Activated naive CD4-positive, alpha-beta T cell treated with anti-CD3 and anti-CD28 coated beads, Interleukin-2, amount 50 U/mL, for 16 hours (primary cell): ENCODE measurements at regions not wholly inside any gene's neighbourhood (a gene's known extent, or its start where the extent isn't known, plus 50 kb on each side); places are given as distances from the start of the nearest gene placed in this dataset.

Source experiments
- DNase-seq: peaks from one replicate; pipeline ENCODE4 v3.0.0-alpha.2; 2020

DNA sequence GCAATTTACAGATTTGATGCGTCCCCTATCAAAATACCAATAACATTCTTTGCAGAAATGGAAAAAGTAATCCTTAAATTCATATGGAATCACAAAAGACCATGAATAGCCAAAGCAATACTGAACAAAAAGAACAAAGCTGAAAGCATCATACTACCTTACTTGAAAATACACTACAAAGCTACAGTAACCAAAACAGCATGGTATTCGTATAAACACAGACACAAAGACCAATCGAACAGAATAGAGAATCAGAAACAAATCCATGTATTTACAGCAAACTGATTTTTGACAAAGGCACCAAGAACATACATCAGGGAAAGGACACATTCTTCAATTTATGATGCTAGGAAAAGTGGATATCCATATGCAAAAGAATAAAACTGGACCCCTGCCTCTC, 206.5 kb upstream of the PDE10A start:
- no peak for DNase-seq

DNA sequence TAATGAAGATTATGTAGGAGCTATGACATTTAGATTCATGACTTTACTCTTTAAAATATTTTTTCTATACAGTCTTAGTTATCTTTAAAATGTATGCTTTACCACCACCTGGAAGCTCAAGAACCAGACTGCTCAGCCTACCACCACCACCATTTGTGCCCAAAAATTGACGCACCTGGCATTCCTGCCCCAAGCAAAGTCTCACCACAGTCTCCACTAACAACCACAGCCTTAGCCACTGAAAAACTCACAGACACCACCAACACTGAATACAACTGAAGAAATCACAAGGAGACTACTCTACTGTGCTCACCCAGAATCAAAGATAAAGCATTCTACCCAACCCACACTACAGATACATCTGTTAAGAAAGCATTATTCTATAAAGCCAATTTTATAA, 201.9 kb upstream of the PDE10A start:
- no peak for DNase-seq

DNA sequence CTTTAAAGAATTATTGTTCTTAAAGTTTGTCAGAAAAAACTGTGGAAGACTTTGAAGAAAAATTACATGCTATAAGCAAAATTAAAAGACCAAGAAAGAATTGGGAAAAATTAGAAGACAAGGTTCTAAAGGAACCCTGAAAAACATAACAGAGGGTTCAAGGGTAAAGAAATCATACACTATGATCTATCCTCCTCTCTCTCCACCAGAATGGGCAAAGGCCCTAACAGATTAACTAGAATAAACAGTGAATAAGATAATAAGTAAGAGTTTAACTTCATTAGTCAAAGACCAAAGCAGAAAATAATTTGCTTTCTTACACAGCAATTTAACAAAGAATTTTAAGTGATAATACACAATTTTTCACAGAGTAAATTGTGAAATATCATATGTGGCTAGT, 201.2 kb upstream of the PDE10A start:
- DNase-seq: no peak

DNA sequence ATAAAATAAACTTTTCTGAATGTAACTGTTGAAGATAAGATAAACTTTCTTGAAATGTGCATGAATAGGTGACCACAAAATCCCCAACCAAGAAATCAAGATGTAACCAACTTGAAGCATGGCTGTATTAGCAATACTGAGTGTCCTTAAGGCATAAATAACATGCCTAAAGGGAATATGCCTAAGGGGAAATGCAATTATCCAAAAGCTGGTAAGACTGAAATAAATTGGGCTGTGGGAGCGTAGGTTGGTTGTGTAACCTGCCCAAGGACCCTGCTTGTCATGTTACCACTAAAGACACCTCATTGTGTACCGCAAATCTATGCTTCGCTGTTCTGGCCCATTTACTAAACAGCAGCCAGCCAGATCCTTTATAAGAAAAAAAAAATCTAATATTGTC, 200.8 kb upstream of the PDE10A start:
- no peak for DNase-seq

DNA sequence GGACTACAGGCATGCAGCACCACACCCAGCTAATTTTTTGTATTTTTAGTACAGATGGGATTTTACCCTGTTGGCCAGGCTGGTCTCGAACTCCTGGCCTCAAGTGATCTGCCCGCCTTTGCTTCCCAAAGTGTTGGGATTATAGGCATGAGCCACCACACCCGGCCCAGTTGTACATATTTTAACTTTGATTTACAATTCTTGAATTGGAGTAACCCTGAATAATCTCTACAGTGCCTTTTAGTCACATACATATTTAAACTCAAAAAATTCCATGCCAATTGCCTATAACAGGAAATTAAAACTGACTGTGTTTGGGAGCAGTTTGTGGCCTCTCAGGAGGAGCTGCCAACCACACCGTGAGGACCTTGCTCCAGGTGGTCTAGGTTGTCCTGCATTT, 199.8 kb upstream of the PDE10A start:
- no peak for DNase-seq

DNA sequence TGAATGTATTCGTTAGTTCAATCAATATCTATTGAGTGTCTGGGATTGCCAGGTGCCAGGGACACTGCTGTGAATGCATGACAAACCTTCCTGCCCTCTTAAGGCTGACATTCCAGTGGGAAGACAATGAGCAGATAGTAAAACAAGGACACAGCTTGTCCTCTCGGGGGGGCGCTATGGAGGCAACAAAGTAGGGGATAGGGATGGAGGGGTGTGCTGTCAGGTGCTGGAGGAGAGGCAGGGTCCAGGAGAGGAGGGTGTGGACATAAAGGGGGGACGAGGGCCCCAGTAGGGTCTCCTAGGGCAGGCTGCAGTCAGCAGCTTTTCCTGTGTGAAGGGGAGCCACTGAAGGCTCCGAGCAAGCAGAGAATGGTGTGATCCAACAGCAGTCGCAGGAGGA, 198.2 kb upstream of the PDE10A start:
- DNase-seq: no peak

DNA sequence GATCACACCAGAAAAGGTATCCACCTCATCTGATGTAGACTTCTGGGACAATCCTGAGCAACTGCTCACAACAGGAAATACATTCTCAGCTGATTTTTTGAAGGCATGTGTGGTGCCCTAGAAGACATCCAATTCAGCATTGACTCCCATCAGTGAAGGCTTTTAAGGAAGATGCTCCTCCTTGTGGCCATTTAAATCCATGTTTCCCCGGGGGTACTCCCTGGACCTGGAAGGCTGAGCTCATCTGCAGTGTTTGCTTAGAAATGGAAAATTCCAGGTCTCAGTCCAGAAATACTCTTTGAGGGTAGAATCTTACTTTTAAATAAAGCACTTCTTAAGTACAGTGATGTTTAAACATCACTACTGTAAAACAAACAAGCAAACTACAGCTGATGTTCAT, 195.5 kb upstream of the PDE10A start:
- no peak for DNase-seq

DNA sequence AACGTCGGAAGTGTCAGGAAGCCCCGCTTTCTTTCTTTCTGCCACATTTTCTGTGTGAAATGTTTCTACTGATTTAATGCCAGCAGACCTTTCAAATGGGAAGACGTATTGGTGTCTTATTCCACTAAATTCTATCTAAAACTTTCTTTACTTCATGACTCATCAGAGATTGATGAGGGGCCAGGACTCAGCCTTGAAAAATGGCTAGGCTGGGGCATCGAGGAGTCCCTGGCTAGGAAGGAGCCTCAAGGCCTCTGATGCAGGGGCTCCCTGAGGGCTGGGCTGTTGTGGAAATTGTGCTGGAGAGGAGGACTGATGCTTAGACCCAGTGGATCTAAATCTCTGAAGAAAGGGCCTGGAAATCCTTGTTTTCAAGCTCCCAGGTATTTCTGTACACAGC, 192.8 kb upstream of the PDE10A start:
- DNase-seq: no peak

DNA sequence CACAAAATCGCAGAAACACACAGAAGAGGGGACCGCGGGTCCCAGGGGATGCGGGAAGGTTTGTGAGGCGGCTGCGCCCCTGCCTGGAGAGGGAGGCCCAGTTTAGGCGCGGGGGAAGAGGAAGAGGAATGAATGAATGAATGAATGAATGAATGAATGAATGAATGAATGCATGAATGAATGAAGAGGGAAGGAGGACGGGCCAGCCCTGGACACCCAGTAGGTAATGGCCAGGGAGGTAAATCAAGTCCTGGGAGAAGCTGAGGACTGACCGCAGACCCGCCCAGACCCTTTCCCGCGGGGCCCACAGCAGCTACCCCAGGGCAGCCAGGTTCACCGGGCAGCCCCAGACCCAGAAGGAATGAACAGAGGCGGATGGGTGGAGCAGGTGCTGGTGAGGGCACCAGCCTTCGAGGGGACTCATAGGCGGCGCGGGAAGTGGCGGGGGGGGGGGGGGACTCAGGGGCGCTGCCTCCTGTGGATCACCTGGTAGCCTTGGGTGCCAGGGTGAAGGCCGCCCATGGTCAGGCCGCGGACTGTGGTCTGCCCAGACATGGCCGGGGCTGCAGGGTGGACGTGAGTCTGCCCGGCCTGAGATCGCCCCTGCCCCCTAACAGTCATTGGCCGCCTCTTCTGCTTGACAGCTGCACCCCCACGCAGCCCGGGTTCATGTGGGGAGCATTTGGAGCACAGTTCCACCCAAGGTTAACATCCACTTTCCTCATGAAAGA, 192.0 kb upstream of the PDE10A start:
- DNase-seq: no peak

DNA sequence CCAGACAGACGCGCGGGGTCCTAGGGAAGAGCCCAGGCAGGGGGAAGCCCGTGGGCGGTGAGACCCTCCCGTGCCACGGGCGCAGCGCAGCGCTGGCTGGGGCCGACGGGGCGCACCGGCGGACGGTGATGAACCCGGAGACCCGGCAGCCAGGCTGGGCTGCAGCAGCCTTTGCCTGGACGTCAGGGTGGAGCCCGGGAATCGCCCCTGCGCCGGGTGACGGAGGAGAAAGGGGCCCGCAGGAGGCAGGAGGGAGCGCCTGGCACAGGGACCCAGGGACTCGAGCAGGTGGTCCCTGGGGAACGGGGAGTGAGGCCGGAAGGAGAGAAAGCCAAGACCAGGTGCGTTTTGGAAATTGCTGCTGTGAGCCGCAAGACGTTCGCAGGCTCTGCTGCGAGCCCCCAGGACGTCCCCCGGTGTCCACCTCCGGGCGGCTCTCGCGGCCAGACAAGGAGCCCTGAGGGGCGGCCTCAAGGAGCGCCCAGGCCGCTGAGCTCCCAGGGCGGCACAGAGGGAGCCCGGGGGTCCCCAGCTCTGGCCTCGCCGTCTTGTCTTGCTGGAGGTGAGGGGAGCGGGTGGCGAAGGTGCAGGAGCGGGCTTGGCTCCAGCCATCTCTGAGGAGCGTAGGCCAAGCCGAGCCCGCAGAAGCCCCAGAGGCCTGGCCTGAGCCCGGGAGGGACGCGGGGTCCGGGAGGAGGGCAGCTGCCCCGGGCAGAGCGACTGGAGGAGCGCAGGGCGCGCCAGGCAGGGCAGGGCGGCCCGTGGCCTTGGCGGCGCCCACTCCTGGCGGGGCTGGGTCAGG, 191.2 kb upstream of the PDE10A start:
- no peak for DNase-seq

DNA sequence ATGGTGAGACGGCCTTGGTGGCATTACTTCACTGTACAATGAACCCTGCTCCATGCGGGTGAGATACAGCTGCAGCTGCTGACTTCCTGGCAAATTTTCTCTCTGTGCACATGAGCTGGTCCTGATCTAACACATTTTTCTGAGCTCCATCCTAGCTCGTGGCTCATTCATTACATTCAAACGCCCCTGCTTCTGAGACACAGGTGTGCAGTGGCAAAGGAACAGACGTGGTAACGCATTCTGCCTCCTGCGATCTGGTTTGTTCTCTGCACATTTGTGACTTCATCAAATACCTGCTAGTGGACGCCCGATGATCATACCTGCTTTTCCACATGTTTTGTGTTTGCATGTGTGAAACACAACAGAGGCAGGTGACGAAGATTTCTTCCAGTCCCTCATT, 189.6 kb upstream of the PDE10A start:
- no peak for DNase-seq

DNA sequence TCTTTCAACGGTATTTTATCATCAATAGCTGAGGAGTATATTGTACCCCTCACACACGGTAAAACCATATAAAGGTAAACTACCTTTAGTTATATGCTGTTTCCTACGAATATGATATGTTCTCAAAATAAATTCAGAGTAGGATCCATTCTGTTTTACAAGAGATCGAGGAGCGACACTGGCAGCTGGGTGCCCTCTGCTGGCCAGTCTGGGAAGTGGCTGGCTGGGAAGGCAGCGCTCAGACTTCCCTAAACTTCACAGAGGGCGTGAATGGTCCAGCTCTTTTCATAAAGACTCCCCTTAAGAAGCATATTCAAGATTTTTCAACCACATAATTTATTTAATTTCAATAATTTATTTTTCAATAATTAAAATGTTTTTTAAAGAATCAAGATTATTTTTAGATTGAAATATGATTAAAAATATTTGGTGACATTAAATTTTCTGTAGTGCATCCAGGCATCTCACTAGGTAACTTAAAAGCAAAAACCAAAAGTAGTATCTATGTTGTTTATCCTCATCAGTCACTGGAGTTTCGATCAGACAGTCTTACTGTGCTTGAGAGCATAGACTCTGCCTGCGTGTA, 187.5 kb upstream of the PDE10A start:
- DNase-seq: peak; percentile 60

DNA sequence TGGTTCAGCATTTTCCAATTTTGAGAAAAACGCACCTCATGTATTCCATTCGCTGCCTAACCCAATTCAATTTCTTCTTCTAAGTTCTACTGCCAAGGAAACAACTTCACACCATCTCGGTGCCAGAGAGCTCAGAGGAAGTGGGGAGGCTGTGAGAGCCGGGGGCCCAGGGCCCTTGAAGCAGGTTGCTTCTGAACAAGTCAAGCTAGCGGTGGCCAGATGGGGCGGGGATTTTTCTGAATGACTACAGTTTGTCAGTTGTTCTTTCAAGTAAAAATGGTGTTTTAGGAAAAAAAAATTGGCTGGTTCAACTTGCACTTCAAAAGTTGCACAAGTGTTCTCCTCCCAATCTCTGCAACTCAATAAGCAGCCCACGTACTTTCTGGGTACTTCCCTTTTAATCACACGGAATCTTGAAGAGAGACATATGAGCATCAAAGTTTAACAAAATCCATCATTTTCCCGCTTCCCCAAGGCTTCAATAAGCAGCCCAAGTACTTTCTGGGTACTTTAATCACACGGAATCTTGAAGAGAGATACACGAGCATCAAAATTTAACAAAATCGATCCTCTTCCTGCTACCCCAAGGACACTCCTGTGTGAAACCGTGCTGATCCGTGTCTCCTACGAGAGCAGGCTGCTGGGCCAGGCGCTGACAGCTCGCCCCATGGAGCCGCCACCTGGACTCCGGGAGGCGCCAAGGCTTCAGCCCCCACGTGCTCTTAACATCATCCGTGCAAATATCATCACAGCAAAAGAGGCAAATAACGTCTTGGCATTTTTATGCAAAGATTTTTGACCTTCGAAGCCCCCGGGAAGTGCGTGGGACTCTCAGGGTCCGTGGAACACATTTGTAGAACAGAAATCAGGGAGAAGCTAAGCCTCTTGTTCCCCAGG, 186.7 kb upstream of the PDE10A start:
- DNase-seq: no peak

DNA sequence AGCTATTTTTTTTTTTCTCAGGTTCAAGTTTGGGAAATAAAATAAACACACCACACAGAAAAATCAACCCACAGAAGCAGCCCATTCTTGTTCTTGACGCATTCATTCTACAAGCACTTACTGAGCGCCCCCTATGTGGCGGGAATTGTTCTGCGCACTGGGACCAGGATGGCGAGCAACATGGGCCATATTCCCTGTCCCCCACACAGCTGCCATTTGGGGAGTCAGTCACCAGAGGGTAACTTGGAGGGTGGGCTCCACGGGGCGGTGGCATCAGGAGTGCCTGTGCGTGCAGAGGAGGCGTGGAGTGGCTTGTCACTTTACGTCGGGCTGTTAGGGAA, 185.0 kb upstream of the PDE10A start:
- DNase-seq: no peak

DNA sequence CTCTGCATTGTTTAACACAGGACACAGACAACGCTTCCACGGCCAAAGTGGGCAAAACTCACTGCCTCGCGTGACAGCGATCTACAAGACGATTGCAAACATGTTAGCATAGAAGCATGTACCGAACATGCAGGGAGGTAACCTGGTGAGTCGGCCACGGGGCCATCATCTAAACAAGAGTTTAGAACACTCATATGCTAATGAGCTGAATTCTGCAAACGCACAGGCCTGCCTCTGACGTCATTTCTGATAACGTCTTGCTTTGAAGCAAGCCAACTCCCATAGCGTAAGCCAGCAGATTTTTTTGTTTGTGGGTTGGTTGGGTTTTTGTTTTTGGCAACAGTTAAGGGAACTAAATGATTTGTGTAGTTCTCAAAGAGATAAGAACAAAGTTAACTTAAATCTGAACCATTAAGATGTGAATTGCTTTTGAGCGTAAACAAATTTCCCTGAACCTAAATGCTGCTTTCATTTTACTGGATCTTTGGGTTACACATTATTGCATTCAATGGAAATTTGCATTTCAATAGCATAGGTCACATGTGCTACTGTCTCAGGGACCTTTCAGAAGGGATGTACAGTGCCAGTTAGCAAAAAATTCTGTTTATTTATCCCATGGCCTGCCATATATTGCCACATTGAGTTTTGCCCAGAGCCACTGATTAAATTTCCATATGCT, 184.5 kb upstream of the PDE10A start:
- DNase-seq: no peak

DNA sequence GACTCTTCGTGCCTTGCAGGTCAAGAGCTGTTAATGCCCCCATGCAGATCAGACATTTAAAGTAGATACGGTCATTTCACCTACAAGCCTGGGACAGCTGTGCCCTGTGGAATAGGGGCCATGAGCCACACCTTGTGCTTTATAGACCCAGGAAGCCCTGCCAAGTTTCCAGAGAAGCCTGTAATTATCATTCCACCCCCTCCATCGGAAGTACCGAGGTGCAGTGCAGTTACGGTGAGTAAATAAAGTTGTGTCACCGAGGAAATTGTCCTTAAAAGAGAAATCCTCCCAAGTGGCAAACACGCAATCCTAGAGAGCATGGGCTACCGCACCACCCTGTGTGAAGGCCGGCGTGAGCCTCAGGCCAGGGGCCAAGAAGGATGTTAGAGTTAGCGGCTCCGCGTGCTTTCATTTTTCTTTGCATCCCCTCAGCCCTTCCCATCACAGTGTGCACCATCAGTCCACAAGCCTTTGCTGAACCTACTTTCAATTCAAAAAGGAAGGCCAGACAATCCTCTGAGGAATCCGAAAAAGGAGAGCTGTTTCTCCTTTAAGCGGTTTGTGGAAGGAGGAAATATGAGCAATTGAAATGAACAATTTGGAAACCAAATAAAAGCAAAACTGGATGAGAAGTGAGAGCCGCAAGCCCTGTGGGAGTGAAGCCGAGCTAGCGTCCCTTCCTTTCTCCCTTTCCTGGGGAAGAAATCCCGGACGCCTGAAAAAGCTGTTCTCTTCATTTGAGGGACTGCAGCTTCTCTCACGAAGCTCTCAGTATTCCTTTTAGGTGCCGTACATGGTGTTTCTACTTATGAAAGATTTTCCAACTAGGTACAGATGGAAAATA, 183.3 kb upstream of the PDE10A start:
- DNase-seq: no peak

DNA sequence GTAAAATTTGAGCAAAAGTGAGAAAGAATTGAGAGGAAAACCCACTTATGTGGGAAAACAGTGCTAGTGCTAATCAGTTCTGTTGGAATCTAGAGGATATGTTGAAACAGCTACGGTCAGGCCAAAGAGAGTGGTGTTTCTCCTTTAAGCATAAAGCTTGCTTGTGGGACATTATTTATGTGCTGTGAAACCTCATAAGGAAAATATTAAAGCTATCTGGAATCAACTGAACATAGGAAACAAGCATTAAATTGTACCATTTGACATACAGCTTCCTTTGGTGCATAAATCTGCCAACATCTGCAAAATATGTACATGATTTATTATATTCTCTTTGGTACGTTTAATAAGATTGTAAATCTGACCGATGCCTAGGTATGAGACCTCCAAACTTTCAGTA, 182.5 kb upstream of the PDE10A start:
- no peak for DNase-seq

DNA sequence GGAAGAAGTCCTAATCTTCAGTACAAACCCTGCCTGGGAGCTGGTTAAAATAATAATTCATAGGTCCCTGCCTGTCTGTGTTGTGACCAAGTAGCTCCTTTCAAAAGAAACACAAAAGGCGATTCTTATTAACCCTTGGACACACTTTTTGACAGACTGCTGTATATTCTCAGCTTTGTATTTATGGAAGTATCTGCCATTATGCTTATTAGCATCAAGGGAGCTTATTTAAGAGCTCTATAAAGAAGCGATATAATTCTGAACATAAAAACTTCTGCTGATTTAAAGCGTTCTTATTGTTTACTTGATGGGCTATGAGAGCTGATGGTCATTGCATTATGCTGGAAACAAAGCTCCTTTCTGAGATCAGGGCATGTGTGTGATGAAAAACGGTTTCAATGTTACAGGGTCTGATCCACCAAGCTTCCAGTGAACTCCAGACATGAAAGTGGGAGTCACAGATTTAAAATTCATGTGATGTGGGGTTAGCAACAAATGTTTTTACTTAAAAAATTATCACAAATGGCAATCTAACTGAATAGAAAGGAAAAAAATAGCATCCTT, 181.8 kb upstream of the PDE10A start:
- DNase-seq: no peak

DNA sequence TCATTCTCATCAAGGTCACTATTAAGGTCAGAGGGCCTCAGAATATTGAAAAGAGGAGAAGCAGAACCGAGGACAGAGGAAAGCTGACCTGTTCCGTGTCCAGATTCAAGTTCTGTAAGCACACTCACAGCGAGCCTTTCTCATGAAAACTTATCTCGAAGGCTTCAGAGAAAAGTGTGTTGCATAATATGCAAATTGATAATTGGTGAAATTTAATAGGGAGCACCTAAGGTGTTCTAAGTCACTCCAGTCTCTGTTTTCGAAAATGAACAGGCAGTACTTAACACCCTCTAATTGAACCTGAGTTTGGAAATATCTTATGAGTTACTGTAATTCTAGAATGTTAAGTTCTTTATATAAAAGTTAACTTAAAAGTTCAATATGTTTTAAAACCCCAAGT, 181.2 kb upstream of the PDE10A start:
- DNase-seq: no peak

DNA sequence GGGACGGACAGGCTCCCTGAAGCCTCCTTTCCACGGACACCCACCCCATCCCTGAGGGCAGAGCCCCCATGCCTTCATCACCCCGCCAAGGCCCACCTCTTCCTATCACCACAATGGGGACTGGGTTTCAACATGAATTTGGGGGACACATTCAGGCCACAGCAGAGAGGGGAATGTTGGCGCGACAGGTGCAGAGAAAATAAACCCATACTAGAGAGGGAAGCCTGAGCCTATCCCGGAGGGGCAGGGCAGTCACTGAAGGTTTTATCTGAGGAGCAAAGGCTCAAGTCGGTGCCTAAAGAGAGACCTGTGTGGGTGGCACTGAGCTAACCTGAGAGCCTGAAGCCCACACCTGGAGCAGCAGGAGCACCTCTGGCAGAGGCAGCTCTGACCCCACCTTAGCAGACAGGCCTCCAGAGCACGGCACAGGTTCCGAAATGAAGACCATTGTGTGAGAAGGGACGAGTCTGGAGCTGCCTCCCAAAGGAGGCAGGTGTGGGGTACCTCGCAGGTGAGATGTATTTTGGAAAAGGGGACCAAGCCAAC, 180.6 kb upstream of the PDE10A start:
- DNase-seq: no peak

DNA sequence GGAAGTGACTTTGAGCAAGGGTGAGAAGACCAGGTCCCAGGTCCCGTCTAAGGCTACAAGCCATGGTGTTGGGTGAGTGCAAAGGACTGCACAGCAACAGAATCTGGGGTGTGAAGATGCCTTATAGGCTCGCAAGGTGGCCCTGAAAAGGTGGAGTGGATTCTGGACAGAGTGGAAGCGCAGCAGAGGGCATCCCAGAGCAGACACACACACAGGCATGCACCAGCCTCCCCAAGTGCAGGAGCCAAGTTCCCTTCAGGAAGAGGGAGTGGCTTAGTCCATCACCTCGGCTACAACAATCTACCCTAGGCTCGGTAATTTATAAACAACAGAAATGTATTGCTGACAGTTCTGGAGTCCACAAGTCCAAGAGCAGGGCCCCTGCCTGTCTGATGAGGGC, 180.1 kb upstream of the PDE10A start:
- no peak for DNase-seq
